Right atrium auricular region (tissue), 2 donors: ENCODE measurements at regions not wholly inside any gene's neighbourhood (a gene's known extent, or its start where the extent isn't known, plus 50 kb on each side); places are given as distances from the start of the nearest gene placed in this dataset.

ENCODE experiments used
- DNase-seq: peaks from one replicate; pipeline ENCODE4 v3.0.0-alpha.2; 2019; ENCODE audit warnings: low spot score
- H3K27ac ChIP-seq, 2 donors: fragments of 200-600 bp; sonication (generic); 1 replicate in 1 of 2; 2 replicates in 1 of 2; pipeline ENCODE4 v1.5.1; 2016 to 2019
- H3K27me3 ChIP-seq, 2 donors: fragments of 200-600 bp; sonication (generic); one replicate each; pipeline versions ENCODE4 v1.5.1 to v1.6.0; 2017 to 2019
- H3K36me3 ChIP-seq: fragments of 200-600 bp; sonication (generic); one replicate; pipeline ENCODE4 v1.5.1; 2016
- H3K4me1 ChIP-seq, 2 donors: fragments of 200-600 bp; sonication (generic); one replicate each; pipeline versions ENCODE4 v1.5.1 to v1.6.0; 2017 to 2019
- H3K4me3 ChIP-seq, 2 donors: fragments of 200-600 bp; sonication (generic); 1 replicate in 1 of 2; 2 replicates in 1 of 2; pipeline ENCODE4 v1.5.1; 2017 to 2019; ENCODE audit warnings: mild to moderate bottlenecking in 1 of 2, moderate library complexity in 1 of 2
- H3K9me3 ChIP-seq, 2 donors: fragments of 200-600 bp; sonication (generic); one replicate each; pipeline ENCODE4 v1.5.1; 2019
- CTCF ChIP-seq, 2 donors: fragments of 200-600 bp; sonication (generic); IDR thresholded peaks; one replicate each; pipeline ENCODE4 v1.5.1; 2019; ENCODE audit warnings: antibody characterized with exemption in 2 of 2

GRCh38 chr22:44586999-44587736 is 89.1 kb upstream of the RTL6 start:
- no peak overlapping the region for H3K4me3 ChIP-seq
- H3K27ac ChIP-seq: no peak overlapping the region
- no peaks in the 10 kb centered on the region for H3K27me3 ChIP-seq
- no peaks in the 10 kb centered on the region for H3K4me1 ChIP-seq
- DNase-seq: no peak
- H3K36me3 ChIP-seq: no peaks in the 10 kb centered on the region
- no peak for TF ChIP-seq CTCF (IDR thresholded peaks at IDR 0.05)
- H3K9me3 ChIP-seq: no peaks in the 10 kb centered on the region

- no peaks in the 10 kb centered on the region for H3K27me3 ChIP-seq
- no peak for TF ChIP-seq CTCF (IDR thresholded peaks at IDR 0.05)
- H3K9me3 ChIP-seq: no peaks in the 10 kb centered on the region
- no peak for DNase-seq
- H3K4me1 ChIP-seq: no peaks in the 10 kb centered on the region
- no peak overlapping the region for H3K27ac ChIP-seq
- no peaks in the 10 kb centered on the region for H3K36me3 ChIP-seq
- no peak overlapping the region for H3K4me3 ChIP-seq
Observed at GRCh38 chr22:44586351-44586990, 88.4 kb upstream of the RTL6 start.

GRCh38 chr22:44585559-44586350 is 87.7 kb upstream of the RTL6 start:
- no peaks in the 10 kb centered on the region for H3K9me3 ChIP-seq
- H3K4me3 ChIP-seq: no peak overlapping the region
- no peaks in the 10 kb centered on the region for H3K4me1 ChIP-seq
- DNase-seq: no peak
- no peak overlapping the region for H3K27ac ChIP-seq
- H3K36me3 ChIP-seq: no peaks in the 10 kb centered on the region
- no peak for TF ChIP-seq CTCF (IDR thresholded peaks at IDR 0.05)
- H3K27me3 ChIP-seq: no peaks in the 10 kb centered on the region

- no peak for DNase-seq
- no peak for TF ChIP-seq CTCF (IDR thresholded peaks at IDR 0.05)
Observed at GRCh38 chr22:44584256-44584902, 86.3 kb upstream of the RTL6 start.

GRCh38 chr22:44583854-44584253 is 85.8 kb upstream of the RTL6 start:
- Histone ChIP-seq H3K9me3 (no peaks in the 10 kb centered on the region), H3K4me3 (no peak overlapping the region), H3K36me3 (no peaks in the 10 kb centered on the region), H3K27me3 (no peaks in the 10 kb centered on the region), H3K4me1 (no peaks in the 10 kb centered on the region), H3K27ac (no peak overlapping the region)
- TF ChIP-seq CTCF (IDR thresholded peaks at IDR 0.05): no peak
- DNase-seq: no peak

More at GRCh38 chr22:44584256-44584902, 86.3 kb upstream of the RTL6 start:
- no peaks in the 10 kb centered on the region for H3K27me3 ChIP-seq
- H3K9me3 ChIP-seq: no peaks in the 10 kb centered on the region
- H3K4me1 ChIP-seq: no peaks in the 10 kb centered on the region
- H3K4me3 ChIP-seq: no peak overlapping the region
- no peak overlapping the region for H3K27ac ChIP-seq
- no peaks in the 10 kb centered on the region for H3K36me3 ChIP-seq
